Gastrocnemius medialis (tissue), 4 donors: ENCODE measurements at regions not wholly inside any gene's neighbourhood (a gene's known extent, or its start where the extent isn't known, plus 50 kb on each side); places are given as distances from the start of the nearest gene placed in this dataset.

Experiments used
- CTCF ChIP-seq, 5 experiments: fragments of 450-650 bp in 3 of 5; fragments of 200-600 bp in 2 of 5; sonication (generic) in 2 of 5; IDR thresholded peaks in 4 of 5; conservative IDR thresholded peaks in 1 of 5; 1 replicate in 4 of 5; 2 replicates in 1 of 5; pipeline ENCODE4 v1.5.1; 2016 to 2019; ENCODE audit warnings: antibody characterized with exemption in 5 of 5, mild to moderate bottlenecking in 3 of 5, moderate library complexity in 3 of 5
- POLR2A ChIP-seq, 2 donors: fragments of 450-650 bp; IDR thresholded peaks; one replicate each; pipeline ENCODE4 v1.6.1; 2017; ENCODE audit warnings: antibody characterized with exemption in 2 of 2, mild to moderate bottlenecking in 2 of 2, moderate library complexity in 2 of 2

GRCh38 chr6:44658571-44658970 is 271.1 kb downstream of the CDC5L start:
- no peak for TF ChIP-seq CTCF (IDR thresholded peaks at IDR 0.05 in 4 of 5, conservative IDR thresholded peaks at IDR 0.05 in 1 of 5)
- TF ChIP-seq POLR2A (IDR thresholded peaks at IDR 0.05): no peak
